Uterus (tissue), 3 donors: ENCODE measurements at regions not wholly inside any gene's neighbourhood (a gene's known extent, or its start where the extent isn't known, plus 50 kb on each side); places are given as distances from the start of the nearest gene placed in this dataset.

Source experiments
- DNase-seq, 2 donors: peaks; one replicate each; pipeline ENCODE4 v3.0.0-alpha.2; 2019 to 2020
- H3K27ac ChIP-seq, 2 donors: fragments of 200-600 bp; sonication (generic); 1 replicate in 1 of 2; 2 replicates in 1 of 2; pipeline ENCODE4 v1.5.1; 2016 to 2018
- H3K27me3 ChIP-seq, 2 donors: fragments of 200-600 bp; sonication (generic); one replicate each; pipeline ENCODE4 v1.5.1; 2018 to 2019; ENCODE audit warnings: control low read depth in 1 of 2
- H3K36me3 ChIP-seq, 2 donors: fragments of 200-600 bp; sonication (generic); one replicate each; pipeline ENCODE4 v1.5.1; 2019; ENCODE audit warnings: control low read depth in 1 of 2
- H3K4me1 ChIP-seq, 2 donors: fragments of 200-600 bp; sonication (generic); one replicate each; pipeline ENCODE4 v1.5.1; 2018 to 2019; ENCODE audit warnings: control low read depth in 1 of 2
- H3K4me3 ChIP-seq, 2 donors: fragments of 200-600 bp; sonication (generic); 1 replicate in 1 of 2; 2 replicates in 1 of 2; pipeline ENCODE4 v1.5.1; 2018 to 2019; ENCODE audit warnings: mild to moderate bottlenecking in 1 of 2
- H3K9me3 ChIP-seq, 2 donors: fragments of 200-600 bp; sonication (generic); one replicate each; pipeline ENCODE4 v1.5.1; 2019; ENCODE audit warnings: control low read depth in 1 of 2
- POLR2A ChIP-seq, 2 donors: fragments of 450-650 bp; IDR thresholded peaks; one replicate each; pipeline ENCODE4 v1.6.1; 2016; ENCODE audit warnings: antibody characterized with exemption in 2 of 2, mild to moderate bottlenecking in 1 of 2, moderate library complexity in 1 of 2
- intact Hi-C: fragments of 100-400 bp; cut with DNase I; formaldehyde crosslinking; loops from one replicate; pipeline ENCODE4 v1.15.1; 2023; ENCODE audit warnings: low total_unique reads
- TF ChIP-seq, protein P1 (sequence below), 4 experiments: fragments of 200-600 bp in 2 of 4; fragments of 450-650 bp in 2 of 4; sonication (generic) in 2 of 4; IDR thresholded peaks; one replicate each; pipeline ENCODE4 v1.5.1; 2016 to 2019; ENCODE audit warnings: antibody characterized with exemption in 4 of 4, mild to moderate bottlenecking in 2 of 4, moderate library complexity in 1 of 4
- donor health status: DM: yes; HTN: yes; CAD: no.

GRCh38 chr13:32852526-32852925 lies 163.7 kb upstream of the KL start:
- no peak for DNase-seq
- Histone ChIP-seq H3K9me3 (no peaks in the 10 kb centered on the region), H3K27ac (peak overlapping the region in 1 of 2 donors; percentile 57), H3K4me3 (no peak overlapping the region), H3K4me1 (peaks cover 0 to 9% of the 10 kb centered on the region in 2 donors), H3K27me3 (no peaks in the 10 kb centered on the region), H3K36me3 (no peaks in the 10 kb centered on the region)
- intact Hi-C loops, result no loop called here
- TF ChIP-seq POLR2A (IDR thresholded peaks at IDR 0.05), result no peak
- TF ChIP-seq, protein P1, sequence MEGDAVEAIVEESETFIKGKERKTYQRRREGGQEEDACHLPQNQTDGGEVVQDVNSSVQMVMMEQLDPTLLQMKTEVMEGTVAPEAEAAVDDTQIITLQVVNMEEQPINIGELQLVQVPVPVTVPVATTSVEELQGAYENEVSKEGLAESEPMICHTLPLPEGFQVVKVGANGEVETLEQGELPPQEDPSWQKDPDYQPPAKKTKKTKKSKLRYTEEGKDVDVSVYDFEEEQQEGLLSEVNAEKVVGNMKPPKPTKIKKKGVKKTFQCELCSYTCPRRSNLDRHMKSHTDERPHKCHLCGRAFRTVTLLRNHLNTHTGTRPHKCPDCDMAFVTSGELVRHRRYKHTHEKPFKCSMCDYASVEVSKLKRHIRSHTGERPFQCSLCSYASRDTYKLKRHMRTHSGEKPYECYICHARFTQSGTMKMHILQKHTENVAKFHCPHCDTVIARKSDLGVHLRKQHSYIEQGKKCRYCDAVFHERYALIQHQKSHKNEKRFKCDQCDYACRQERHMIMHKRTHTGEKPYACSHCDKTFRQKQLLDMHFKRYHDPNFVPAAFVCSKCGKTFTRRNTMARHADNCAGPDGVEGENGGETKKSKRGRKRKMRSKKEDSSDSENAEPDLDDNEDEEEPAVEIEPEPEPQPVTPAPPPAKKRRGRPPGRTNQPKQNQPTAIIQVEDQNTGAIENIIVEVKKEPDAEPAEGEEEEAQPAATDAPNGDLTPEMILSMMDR (IDR thresholded peaks at IDR 0.05), result no peak

- Histone ChIP-seq H3K27me3 (no peaks in the 10 kb centered on the region), H3K9me3 (no peaks in the 10 kb centered on the region), H3K27ac (no peak overlapping the region), H3K4me1 (no peaks in the 10 kb centered on the region), H3K4me3 (no peak overlapping the region), H3K36me3 (no peaks in the 10 kb centered on the region)
- intact Hi-C loops, result no loop called here
- TF ChIP-seq, protein P1 (IDR thresholded peaks at IDR 0.05), result no peak
- TF ChIP-seq POLR2A (IDR thresholded peaks at IDR 0.05), result no peak
- no peak for DNase-seq
Measured at GRCh38 chr13:32857077-32857476, 159.1 kb upstream of the KL start.

- TF ChIP-seq POLR2A (IDR thresholded peaks at IDR 0.05), result no peak
- TF ChIP-seq, protein P1 (IDR thresholded peaks at IDR 0.05), result no peak
Measured at GRCh38 chr13:32857689-32858088, 158.5 kb upstream of the KL start.

DNA sequence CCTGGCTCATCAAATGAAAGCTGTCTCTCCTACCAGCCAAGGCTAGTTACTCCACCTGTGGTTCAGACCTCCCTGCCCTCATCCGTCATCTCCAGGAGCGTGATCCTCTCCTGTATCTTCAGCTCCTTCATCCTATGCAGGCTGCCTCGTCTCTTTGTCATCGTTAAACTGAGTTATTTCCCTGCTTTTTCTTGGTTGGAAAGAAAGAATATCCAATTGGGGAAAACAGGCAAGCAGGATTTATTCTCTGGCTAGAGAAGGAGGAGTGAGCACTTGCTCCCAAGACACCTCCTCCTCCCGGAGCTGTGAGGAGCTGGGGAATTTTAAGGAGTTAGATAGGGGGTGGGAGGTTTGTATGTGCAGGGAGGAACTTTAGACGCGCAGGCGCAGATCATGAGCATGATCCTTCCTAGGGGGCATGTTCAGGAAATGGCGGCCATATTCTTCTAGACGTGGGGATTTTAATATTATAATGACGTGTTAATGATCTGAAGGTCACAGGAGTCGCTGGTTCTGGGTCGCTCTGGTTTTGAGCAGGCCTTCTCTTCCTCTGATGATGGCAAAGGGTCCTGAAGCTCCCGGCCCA lies 156.4 kb upstream of the KL start:
- H3K36me3 ChIP-seq, result no peaks in the 10 kb centered on the region
- intact Hi-C loops, result no loop called here
- TF ChIP-seq, protein P1 (IDR thresholded peaks at IDR 0.05), result no peak
- no peak for TF ChIP-seq POLR2A (IDR thresholded peaks at IDR 0.05)
- no peaks in the 10 kb centered on the region for H3K27me3 ChIP-seq
- H3K27ac ChIP-seq, result peak overlapping the region in 1 of 2 donors; percentile 44
- no peak overlapping the region for H3K4me3 ChIP-seq
- H3K9me3 ChIP-seq, result no peaks in the 10 kb centered on the region
- no peaks in the 10 kb centered on the region for H3K4me1 ChIP-seq
- DNase-seq, result peak in 1 of 2 donors; percentile 34

More at GRCh38 chr13:32857689-32858088, 158.5 kb upstream of the KL start:
- H3K27me3 ChIP-seq, result no peaks in the 10 kb centered on the region
- intact Hi-C loops, result no loop called here
- H3K4me3 ChIP-seq, result no peak overlapping the region
- H3K36me3 ChIP-seq, result no peaks in the 10 kb centered on the region
- H3K4me1 ChIP-seq, result no peaks in the 10 kb centered on the region
- no peaks in the 10 kb centered on the region for H3K9me3 ChIP-seq
- no peak for DNase-seq
- H3K27ac ChIP-seq, result no peak overlapping the region

DNA sequence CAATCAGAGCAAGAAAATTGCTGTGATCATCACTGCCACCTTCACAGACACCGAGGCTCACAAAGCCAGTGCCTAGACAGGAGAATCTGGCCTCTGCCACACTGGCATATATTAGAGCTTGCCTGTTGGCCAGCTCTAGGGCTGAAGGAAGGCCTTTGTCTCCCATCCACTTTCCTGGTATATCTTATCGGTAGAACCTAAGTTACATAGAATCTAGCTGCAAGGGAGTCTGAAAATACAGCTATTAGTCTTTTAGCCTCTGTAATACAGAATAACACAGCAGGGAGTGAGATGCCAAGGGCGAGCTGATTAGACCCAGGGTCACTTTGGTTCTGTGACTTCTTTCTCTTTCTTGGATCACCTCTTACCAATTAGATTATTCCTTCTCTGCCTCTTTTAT lies 154.9 kb upstream of the KL start:
- H3K27me3 ChIP-seq, result no peaks in the 10 kb centered on the region
- H3K4me1 ChIP-seq, result no peaks in the 10 kb centered on the region
- no peaks in the 10 kb centered on the region for H3K36me3 ChIP-seq
- DNase-seq, result no peak
- no peaks in the 10 kb centered on the region for H3K9me3 ChIP-seq
- intact Hi-C loops, result no loop called here
- no peak overlapping the region for H3K4me3 ChIP-seq
- no peak overlapping the region for H3K27ac ChIP-seq
- TF ChIP-seq POLR2A (IDR thresholded peaks at IDR 0.05), result no peak
- TF ChIP-seq, protein P1 (IDR thresholded peaks at IDR 0.05), result no peak
